HepG2 (cell line): ENCODE measurements at regions not wholly inside any gene's neighbourhood (a gene's known extent, or its start where the extent isn't known, plus 50 kb on each side); places are given as distances from the start of the nearest gene placed in this dataset.

ENCODE experiments used
- ATAC-seq: fragments of 200-7000 bp; cut with Tn5 transposase; 3 replicates; pipeline ENCODE4 v1.9.1; 2020; ENCODE audit warnings: mild to moderate bottlenecking, moderate library complexity
- BruUV-seq: library from RNA; stranded (reverse); fragments of 400-500 nt; replicated peaks from 2 replicates; lab custom pipeline; 2021; lab: Mats Ljungman, UMichigan
- CTCF ChIA-PET: fragments of 300-600 bp; formaldehyde crosslinking; extraction: SDS; loops from one replicate; lab custom pipeline; 2021; ENCODE audit warnings: low total read pairs, inconsistent platforms, low intra/inter-chr PET ratio; lab: Yijun Ruan, JAX
- POLR2A ChIA-PET: fragments of 350-600 bp; sonication (Branson Sonifier 250); formaldehyde crosslinking; loops from one replicate; lab custom pipeline; 2020; ENCODE audit warnings: antibody characterized with exemption, inconsistent platforms; lab: Yijun Ruan, JAX
- DNase-seq: peaks from one replicate; pipeline ENCODE4 v3.0.0-alpha.2; 2015; ENCODE audit warnings: low spot score
- FAIRE-seq: peaks from 3 replicates; lab custom pipeline; 2011; peaks lifted over from hg19 to GRCh38; lab: Jason Lieb, UNC
- H2AFZ ChIP-seq: one replicate; pipeline ENCODE4 v1.6.1; 2011; ENCODE audit warnings: low read length, inconsistent platforms
- H3K27ac ChIP-seq: fragments of 300-600 bp; 3 replicates; pipeline ENCODE4 v1.8.0; 2011; ENCODE audit warnings: mixed run types, mild to moderate bottlenecking, mixed read lengths, low read length, inconsistent platforms; ENCODE audit not compliant: insufficient read depth; ENCODE audit errors: extremely low read length
- H3K27me3 ChIP-seq, 2 experiments: fragments of 200-600 bp in 1 of 2; 2 replicates in 1 of 2; 3 replicates in 1 of 2; pipeline versions ENCODE4 v1.6.0 to v1.8.0; 2011; ENCODE audit warnings: low read length in 2 of 2, mild to moderate bottlenecking in 2 of 2, moderate library complexity in 2 of 2, inconsistent platforms in 1 of 2; ENCODE audit not compliant: insufficient read depth in 2 of 2, control insufficient read depth in 1 of 2
- H3K36me3 ChIP-seq, 2 experiments: fragments of 200-600 bp in 1 of 2; replicated peaks in 1 of 2; 2 replicates in 1 of 2; 3 replicates in 1 of 2; pipeline versions ENCODE4 v1.5.1 to v1.8.0; 2011; ENCODE audit warnings: low read length in 2 of 2, inconsistent platforms in 1 of 2; ENCODE audit not compliant: insufficient read depth in 2 of 2, control insufficient read depth in 1 of 2
- H3K4me1 ChIP-seq: 2 replicates; pipeline ENCODE4 v1.5.1; 2012; ENCODE audit warnings: low read length, inconsistent platforms; ENCODE audit not compliant: insufficient read depth
- H3K4me2 ChIP-seq: 2 replicates; pipeline ENCODE4 v1.6.0; 2011; ENCODE audit warnings: low read depth, low read length, inconsistent platforms
- H3K4me3 ChIP-seq, 3 experiments: fragments of 200-600 bp in 1 of 3; sonication (generic), shearing (Covaris generic) in 1 of 3; replicated peaks in 1 of 3; 2 replicates each; pipeline ENCODE4 v1.5.1; 2011 to 2016; ENCODE audit warnings: low read length in 3 of 3, inconsistent platforms in 2 of 3, low read depth in 2 of 3, mild to moderate bottlenecking in 2 of 3, control low read depth in 1 of 3, mixed read lengths in 1 of 3; ENCODE audit not compliant: insufficient read depth in 1 of 3
- H3K79me2 ChIP-seq: one replicate; pipeline ENCODE4 v1.6.1; 2011; ENCODE audit warnings: low read length, inconsistent platforms; ENCODE audit not compliant: insufficient read depth
- H3K9ac ChIP-seq: 2 replicates; pipeline ENCODE4 v1.6.0; 2011; ENCODE audit warnings: mild to moderate bottlenecking, low read depth, low read length, inconsistent platforms; ENCODE audit not compliant: insufficient read depth
- H3K9me3 ChIP-seq: 2 replicates; pipeline ENCODE4 v1.5.1; 2012; ENCODE audit warnings: mild to moderate bottlenecking, low read length
- H4K20me1 ChIP-seq: 2 replicates; pipeline ENCODE4 v1.6.0; 2011; ENCODE audit warnings: inconsistent platforms, mild to moderate bottlenecking, low read length, moderate library complexity; ENCODE audit not compliant: insufficient read depth
- CEBPZ ChIP-seq: IDR thresholded peaks from 2 replicates; pipeline ENCODE4 v1.6.1; 2012; ENCODE audit warnings: low read length, improper control_type of control experiment
- HHEX ChIP-seq: IDR thresholded peaks from 2 replicates; pipeline ENCODE4 v1.6.1; 2016; ENCODE audit warnings: control low read depth
- LCORL ChIP-seq, 2 experiments: fragments of 450-650 bp in 1 of 2; sonication (generic) in 1 of 2; formaldehyde crosslinking in 1 of 2; IDR thresholded peaks; 2 replicates each; pipeline versions ENCODE4 v1.5.0 to v1.6.1; 2017 to 2020; ENCODE audit warnings: antibody characterized with exemption in 1 of 2, missing genetic modification reagents in 1 of 2
- RFX5 ChIP-seq: IDR thresholded peaks from 2 replicates; pipeline ENCODE4 v1.6.1; 2011; ENCODE audit warnings: low read depth, low read length, improper control_type of control experiment
- ZFP82 ChIP-seq: sonication (generic); formaldehyde crosslinking; IDR thresholded peaks from 2 replicates; pipeline ENCODE4 v1.5.1; 2020; ENCODE audit warnings: mild to moderate bottlenecking, missing genetic modification reagents, borderline replicate concordance
- ZNF296 ChIP-seq: sonication (generic); formaldehyde crosslinking; conservative IDR thresholded peaks from 2 replicates; pipeline ENCODE4 v1.5.0; 2020; ENCODE audit warnings: mild to moderate bottlenecking, missing genetic modification reagents
- ZNF44 ChIP-seq: sonication (generic); formaldehyde crosslinking; IDR thresholded peaks from 2 replicates; pipeline ENCODE4 v1.5.1; 2020; ENCODE audit warnings: mild to moderate bottlenecking, missing genetic modification reagents
- ZNF646 ChIP-seq: sonication (generic); formaldehyde crosslinking; IDR thresholded peaks from 2 replicates; pipeline ENCODE4 v1.9.0; 2021; ENCODE audit warnings: mild to moderate bottlenecking, missing genetic modification reagents
- WGBS: methylation state at CpG from one replicate; pipeline ENCODE4 v1.1.6; 2017; ENCODE audit warnings: low lambda C conversion rate; 5-methylcytosine and 5-hydroxymethylcytosine counted together
- in situ Hi-C: cut with HindIII; loops from 2 replicates; pipeline ENCODE4 v1.10.0; 2017; ENCODE audit warnings: low pct_unique_long_range_greater_than_20kb; ENCODE audit not compliant: extremely low pct_ligation_motif_present
- intact Hi-C: fragments of 100-400 bp; cut with micrococcal nuclease; formaldehyde crosslinking; loops from one replicate; pipeline ENCODE4 v1.10.0; 2022; ENCODE audit not compliant: unreplicated experiment
- TF ChIP-seq, protein P1 (sequence below): sonication (generic); formaldehyde crosslinking; IDR thresholded peaks from 2 replicates; pipeline ENCODE4 v1.5.0; 2020; ENCODE audit warnings: missing genetic modification reagents, mild to moderate bottlenecking, borderline replicate concordance
- TF ChIP-seq, protein P2 (sequence below): sonication (generic); formaldehyde crosslinking; conservative IDR thresholded peaks from 2 replicates; pipeline ENCODE4 v1.8.0; 2022; ENCODE audit warnings: missing genetic modification reagents

GRCh38 chr6:154583546-154584188, 73.2 kb upstream of the CNKSR3 start:
- CTCF ChIA-PET: no interaction called here
- Histone ChIP-seq H3K9me3 (no peaks in the 10 kb centered on the region), H3K27ac (no peak overlapping the region), H3K79me2 (no peaks in the 10 kb centered on the region), H3K9ac (no peak overlapping the region), H4K20me1 (no peaks in the 10 kb centered on the region), H2AFZ (no peak overlapping the region), H3K4me1 (no peaks in the 10 kb centered on the region), H3K36me3 (no peaks in the 10 kb centered on the region), H3K4me3 (no peak overlapping the region), H3K27me3 (0 out of 5 replicates have a peak, but pooled peaks cover 0 to 3% of the 10 kb centered on the region in 2 experiments), H3K4me2 (no peak overlapping the region)
- intact Hi-C loops: no loop called here
- POLR2A ChIA-PET: no interaction called here
- no peak for DNase-seq
- ATAC-seq: no peak
- no TSS peak for BruUV-seq
- 51% methylated on average over 4 of the region's 4 CpGs for WGBS
- no peak for FAIRE-seq
- in situ Hi-C loops: no loop called here
- TF ChIP-seq, protein P1, sequence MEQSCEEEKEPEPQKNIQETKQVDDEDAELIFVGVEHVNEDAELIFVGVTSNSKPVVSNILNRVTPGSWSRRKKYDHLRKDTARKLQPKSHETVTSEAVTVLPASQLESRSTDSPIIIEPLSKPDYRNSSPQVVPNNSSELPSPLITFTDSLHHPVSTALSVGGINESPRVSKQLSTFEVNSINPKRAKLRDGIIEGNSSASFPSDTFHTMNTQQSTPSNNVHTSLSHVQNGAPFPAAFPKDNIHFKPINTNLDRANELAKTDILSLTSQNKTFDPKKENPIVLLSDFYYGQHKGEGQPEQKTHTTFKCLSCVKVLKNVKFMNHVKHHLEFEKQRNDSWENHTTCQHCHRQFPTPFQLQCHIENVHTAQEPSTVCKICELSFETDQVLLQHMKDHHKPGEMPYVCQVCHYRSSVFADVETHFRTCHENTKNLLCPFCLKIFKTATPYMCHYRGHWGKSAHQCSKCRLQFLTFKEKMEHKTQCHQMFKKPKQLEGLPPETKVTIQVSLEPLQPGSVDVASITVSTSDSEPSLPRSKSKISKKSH: no peak
- TF ChIP-seq, protein P2, sequence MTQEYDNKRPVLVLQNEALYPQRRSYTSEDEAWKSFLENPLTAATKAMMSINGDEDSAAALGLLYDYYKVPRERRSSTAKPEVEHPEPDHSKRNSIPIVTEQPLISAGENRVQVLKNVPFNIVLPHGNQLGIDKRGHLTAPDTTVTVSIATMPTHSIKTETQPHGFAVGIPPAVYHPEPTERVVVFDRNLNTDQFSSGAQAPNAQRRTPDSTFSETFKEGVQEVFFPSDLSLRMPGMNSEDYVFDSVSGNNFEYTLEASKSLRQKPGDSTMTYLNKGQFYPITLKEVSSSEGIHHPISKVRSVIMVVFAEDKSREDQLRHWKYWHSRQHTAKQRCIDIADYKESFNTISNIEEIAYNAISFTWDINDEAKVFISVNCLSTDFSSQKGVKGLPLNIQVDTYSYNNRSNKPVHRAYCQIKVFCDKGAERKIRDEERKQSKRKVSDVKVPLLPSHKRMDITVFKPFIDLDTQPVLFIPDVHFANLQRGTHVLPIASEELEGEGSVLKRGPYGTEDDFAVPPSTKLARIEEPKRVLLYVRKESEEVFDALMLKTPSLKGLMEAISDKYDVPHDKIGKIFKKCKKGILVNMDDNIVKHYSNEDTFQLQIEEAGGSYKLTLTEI: no peak
- TF ChIP-seq RFX5 (no peak), CEBPZ (no peak), ZFP82 (no peak), HHEX (CRISPR knock-in tag) (no peak), ZNF44 (no peak), LCORL (IDR thresholded peaks at IDR 0.05) (no peak), LCORL (CRISPR knock-in tag; IDR thresholded peaks at IDR 0.05) (no peak), ZNF296 (CRISPR knock-in tag) (no peak), ZNF646 (CRISPR knock-in tag) (no peak)
